Esophagus mucosa (tissue), 1 donor: ENCODE measurements at regions not wholly inside any gene's neighbourhood (a gene's known extent, or its start where the extent isn't known, plus 50 kb on each side); places are given as distances from the start of the nearest gene placed in this dataset.
"Not testable (repeated sequence)": the region's sequence is repeated elsewhere in the genome, so short reads cannot be mapped to it uniquely, and the experiment has no call there.

Source experiments
- ATAC-seq: fragments of 200-7000 bp; cut with Tn5 transposase; one replicate; pipeline ENCODE4 v1.9.1; 2020
- donor health status: DM: yes; HTN: yes; CAD: no.

GRCh38 chr4:79662651-79663050 is 254.6 kb upstream of the GK2 start:
- ATAC-seq, result no peak

- ATAC-seq, result no peak
Measured at GRCh38 chr4:79661196-79661595, 253.2 kb upstream of the GK2 start.

DNA sequence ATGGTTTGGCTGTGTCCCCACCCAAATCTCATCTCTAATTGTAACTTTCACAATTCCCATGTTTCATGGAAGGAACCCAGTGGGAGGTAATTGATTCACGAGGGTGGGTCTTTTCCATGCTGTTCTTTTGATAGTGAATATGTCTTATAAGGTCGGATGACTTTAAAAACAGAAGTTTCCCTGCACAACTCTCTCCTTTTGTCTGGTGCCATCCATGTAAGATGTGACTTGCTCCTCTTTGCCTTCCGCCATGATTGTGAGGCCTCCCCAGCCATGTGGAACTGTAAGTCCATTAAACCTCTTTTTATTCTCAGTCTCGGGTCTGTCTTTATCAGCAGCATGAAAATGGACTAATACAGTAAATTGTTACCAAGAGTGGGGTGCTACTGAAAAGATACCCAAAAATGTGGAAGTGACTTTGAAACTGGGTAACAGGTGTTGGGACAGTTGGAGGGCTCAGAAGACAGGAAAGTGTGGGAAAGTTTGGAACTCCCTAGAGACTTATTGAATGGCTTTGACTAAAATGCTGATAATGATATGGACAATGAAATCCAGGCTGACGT is 251.4 kb upstream of the GK2 start:
- ATAC-seq, result not testable (repeated sequence)

DNA sequence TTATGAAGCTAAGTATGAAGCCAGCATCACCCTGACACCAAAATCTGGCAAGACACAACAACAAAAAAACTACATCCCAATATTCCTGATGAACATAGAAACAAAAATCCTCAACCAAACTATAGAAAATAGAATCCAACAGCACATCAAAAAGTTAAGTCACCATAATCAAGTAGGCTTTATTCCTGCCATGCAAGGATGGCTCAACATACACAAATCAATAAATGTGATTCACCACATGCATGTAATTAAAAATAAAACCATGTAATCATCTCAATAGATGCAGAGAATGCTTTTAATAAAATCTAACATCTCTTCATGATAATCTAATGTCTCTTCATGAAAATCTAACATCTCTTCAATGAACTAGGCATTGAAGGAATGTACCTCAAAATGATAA is 249.4 kb upstream of the GK2 start:
- ATAC-seq, result no peak

- peak; percentile 45 for ATAC-seq
Measured at GRCh38 chr4:79653871-79654270, 245.8 kb upstream of the GK2 start.

GRCh38 chr4:79652738-79653137 is 244.7 kb upstream of the GK2 start:
- no peak for ATAC-seq

GRCh38 chr4:79652232-79652631 is 244.2 kb upstream of the GK2 start:
- ATAC-seq, result no peak

DNA sequence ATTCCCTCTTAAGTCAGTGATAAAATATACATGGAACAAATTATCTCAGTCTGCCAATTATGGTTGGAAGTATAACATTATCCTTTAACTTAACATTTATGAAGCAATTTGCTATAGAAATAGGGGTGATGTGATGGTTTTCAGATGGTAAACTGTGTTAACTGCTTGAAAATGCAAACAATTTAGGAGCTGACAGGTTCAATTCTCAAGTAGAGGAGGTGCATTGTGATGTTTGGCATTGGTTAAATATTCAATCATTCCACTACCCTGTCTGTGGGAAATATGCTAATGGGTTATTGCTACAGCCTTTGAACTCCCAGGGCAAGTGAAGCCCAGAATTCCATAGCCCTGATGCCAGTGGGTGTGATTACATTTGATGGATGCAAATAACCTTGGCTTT is 243.4 kb upstream of the GK2 start:
- no peak for ATAC-seq

DNA sequence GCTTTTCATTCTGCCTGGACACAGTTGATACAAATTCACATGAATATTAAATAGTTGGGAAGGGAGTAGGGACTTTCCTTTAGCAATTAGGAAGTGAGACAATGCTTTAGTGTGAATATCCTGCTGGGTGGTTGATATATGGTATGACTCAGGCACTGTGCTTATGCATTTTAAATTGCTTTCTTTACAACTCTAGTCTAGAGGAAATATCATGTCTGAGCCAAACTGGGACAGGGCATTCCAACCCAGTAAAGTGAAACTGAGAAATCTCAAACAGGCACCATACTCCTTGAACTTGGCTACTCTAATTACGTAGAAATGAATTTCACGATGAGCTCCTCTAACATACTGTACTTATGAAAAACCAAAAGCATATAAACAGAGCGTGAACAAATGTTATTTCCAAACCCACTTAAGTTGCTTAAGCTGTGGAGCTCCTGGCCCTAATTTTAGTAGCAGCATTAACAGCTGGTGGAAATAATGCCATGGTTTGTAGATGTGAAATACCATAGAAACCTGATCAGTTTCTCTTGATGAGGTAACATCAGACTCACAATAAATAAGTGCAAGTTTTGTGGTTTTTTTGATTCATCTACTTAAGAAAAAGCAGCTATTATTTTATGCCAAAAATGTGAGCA is 242.9 kb upstream of the GK2 start:
- peak; percentile 92 for ATAC-seq

DNA sequence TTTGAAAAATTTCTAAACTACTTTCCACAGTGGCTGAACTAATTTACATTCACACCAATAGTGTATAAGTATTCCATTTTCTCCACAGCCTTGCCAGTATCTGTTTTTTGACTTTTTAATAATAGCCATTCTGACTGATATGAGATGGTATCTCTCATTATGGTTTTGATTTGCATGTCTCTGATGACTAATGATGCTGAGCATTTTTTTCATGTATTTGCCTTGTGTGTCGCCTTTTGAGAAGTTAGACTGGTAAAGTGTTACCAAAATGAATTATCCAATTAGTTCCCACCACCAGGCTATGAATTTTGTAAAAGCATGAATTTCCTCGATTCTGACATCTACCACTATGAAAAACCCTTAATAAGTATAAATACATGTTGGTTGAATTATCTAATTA is 242.2 kb upstream of the GK2 start:
- no peak for ATAC-seq

- no peak for ATAC-seq
Measured at GRCh38 chr4:79645942-79646341, 237.9 kb upstream of the GK2 start.

DNA sequence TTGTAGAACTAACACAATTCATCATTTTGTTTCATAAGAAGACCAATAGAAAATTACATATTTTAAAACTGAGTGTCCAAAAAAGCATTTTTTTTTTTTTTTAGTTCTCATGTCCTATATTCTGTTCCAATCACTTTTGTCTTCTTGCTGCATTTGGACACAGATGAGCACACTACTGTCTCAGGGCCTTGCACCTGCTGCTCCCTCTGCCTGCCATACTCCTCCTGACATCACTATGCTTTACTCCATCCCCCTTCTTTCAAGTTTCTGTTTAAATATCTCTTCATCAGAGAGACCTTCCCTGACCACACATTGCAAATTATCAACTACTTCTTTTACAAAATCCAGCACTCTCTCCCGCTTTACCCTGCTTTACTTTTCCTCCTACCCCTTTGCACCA is 230.7 kb upstream of the GK2 start:
- no peak for ATAC-seq

GRCh38 chr4:79636991-79637390 is 229.0 kb upstream of the GK2 start:
- no peak for ATAC-seq

DNA sequence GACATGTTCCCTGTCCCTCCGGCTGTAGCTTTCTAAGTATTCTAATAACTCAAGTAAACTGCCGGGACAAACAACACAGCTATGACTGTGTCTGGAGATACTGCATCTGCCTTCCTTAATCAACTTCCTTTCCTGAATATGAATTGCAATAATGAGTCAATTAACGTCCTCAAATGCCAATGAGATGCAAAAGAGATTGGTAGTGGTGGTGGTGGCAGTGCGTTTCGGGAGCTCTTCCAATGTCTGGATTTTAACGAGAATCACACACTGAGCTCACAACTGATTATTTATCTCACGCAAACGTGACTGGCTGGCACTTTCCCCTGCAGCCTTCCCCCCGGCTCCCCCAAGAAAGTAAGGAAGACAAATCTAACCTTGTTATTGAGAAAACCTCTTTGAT is 226.1 kb upstream of the GK2 start:
- no peak for ATAC-seq

GRCh38 chr4:79632114-79632513 is 224.1 kb upstream of the GK2 start:
- ATAC-seq, result no peak

- ATAC-seq, result no peak
Measured at GRCh38 chr4:79626611-79627010, 218.6 kb upstream of the GK2 start.

- ATAC-seq, result no peak
Measured at GRCh38 chr4:79626101-79626500, 218.1 kb upstream of the GK2 start.

GRCh38 chr4:79625361-79625760 is 217.3 kb upstream of the GK2 start:
- no peak for ATAC-seq

GRCh38 chr4:79623021-79623870 is 215.2 kb upstream of the GK2 start:
- ATAC-seq, result no peak

DNA sequence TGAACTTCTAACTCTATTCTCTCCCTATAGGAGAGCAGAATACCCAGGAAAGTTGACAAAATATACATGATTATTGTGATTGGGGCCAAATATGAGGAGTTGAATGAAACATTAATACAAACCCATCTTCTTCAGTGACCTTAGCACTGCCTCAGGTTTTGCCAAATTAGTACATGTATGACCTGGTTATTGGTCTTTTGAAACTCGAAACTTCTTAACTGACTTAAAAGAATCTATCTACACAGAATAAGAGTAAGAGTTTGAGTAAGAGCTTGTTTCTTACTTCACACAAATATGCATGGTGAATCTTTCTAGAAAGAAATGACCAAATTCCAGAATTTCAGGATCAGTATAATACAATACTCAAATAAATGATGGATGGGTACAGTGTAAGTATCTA is 213.0 kb upstream of the GK2 start:
- ATAC-seq, result no peak

- ATAC-seq, result no peak
Measured at GRCh38 chr4:79620617-79621016, 212.6 kb upstream of the GK2 start.

DNA sequence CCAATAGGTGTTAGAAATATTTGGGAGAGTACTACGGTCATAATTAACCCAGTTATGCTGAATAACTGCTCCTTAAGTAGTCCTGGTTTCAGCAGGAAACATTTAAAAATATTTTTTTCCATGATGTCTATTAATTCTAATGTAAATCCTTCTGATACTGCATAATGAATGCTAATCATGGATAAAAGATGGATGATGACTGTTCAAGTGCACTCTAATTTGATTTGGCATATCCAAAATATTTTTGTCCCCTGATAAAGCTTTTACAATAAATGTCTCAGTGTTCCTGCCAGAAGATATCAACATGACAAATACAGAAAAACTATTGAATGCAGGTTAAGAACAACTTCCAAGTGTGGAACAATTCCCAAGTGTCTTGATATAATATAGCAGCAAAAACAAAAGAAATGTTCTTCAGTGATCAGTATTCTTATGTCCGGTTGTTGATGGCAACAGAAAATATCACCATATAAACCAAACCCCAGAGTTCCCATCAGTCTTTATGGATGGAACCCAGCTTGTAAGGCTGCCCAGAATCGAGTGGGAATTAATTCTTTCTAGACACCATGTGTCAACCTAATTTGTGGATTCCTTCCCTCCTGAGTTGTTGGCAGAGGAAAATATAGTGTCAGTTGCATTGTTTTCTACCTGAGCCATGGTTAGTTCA is 205.4 kb upstream of the GK2 start:
- ATAC-seq, result no peak

DNA sequence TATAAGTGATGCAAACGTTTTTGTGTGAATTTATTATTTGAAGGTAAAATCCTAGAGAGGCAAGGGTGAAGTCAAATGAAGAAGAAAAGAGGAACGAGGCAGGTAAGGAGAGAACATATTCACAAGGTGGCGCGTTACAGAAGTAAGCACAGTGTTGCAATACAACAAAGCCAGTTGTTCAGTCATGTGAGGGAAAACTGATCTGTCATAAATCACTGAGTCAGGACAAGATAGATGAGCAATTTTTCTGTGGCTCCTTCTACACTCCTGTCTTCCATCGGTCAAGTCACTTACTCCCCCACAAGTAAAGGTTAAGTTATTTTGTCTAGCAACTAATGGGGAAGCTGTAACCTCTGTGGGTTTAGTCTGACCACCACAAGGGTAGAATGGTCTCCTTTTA is 203.0 kb upstream of the GK2 start:
- ATAC-seq, result no peak

GRCh38 chr4:79609817-79610216 is 201.8 kb upstream of the GK2 start:
- no peak for ATAC-seq
